ENCODE measurements at regions not wholly inside any gene's neighbourhood (a gene's known extent, or its start where the extent isn't known, plus 50 kb on each side); places are given as distances from the start of the nearest gene placed in this dataset.

DNA sequence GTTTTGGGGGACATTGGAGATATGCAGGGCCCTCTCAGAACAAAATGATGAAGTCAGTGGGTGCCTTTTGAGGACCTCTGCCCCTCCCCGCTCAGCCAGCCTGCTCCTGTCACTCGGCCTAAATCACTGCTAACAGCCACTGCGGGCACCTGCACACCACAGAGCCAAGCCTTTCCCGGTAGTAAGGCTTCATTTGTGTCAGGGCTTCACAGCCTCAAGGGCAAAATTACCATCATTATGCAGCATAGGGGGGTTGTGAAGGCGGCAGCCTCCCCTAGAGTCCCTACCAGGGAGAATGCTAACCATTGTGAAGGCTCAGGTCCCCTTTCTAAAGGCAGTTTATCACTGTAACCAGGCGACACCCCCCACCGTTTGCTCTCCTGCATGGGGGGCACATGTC lies 519.8 kb upstream of the MYT1L start:
- H3K27ac ChIP-seq = peak overlapping the region; percentile 82 to 92
- H3K4me3 ChIP-seq = no peak overlapping the region
- in situ Hi-C loops (cut with MboI; ENCODE audit: low pct_unique_long_range_greater_than_20kb in 2 of 9, low sequenced_read_pairs in 9 of 9, unreplicated experiment in 9 of 9) = no loop called here
- peak in 2 of 8 experiments; percentile 1 to 18 for ATAC-seq (replicated peaks in 6 of 8)
- peaks cover 55 to 71% of the 10 kb centered on the region in 2 donors for H3K4me1 ChIP-seq (replicated peaks in 1 of 2)
- 0 to 60% (median 25%) methylated on average over 1 to 4 of the region's 7 CpGs; no CpG with 5 or more reads in 4 of the 10 experiments for WGBS, 10 experiments

DNA sequence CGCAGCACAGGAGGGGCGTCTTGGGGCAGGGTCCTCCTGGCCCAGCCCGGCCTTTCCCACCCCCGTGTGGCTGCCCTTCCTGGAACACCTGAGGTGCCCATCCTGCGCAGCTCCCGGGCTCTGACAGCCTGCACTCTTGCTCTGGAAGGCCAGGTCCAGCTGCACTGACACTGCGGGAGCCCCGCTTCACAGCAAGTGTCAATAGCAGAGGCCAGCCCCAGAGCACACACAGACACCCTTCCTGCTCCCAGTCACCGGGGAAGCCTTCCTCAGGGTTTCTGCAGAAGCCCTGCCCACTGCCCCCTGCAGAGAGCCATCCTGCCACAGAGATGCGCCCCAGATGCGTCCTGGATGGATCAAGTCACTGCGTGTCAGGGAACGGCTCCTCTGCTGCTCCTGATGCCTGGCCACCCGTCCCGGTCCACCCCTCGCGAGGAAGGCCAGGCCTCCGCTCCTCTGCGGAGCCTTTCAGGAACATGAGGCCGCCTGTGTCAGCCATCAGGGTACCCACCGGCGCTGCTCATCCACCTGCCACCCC lies 519.2 kb upstream of the MYT1L start:
- Histone ChIP-seq H3K27ac (peak overlapping the region; percentile 82 to 92), H3K4me1 (replicated peaks in 1 of 2) (peaks cover 55 to 71% of the 10 kb centered on the region in 2 donors), H3K4me3 (no peak overlapping the region)
- no peak for ATAC-seq (replicated peaks in 6 of 8)
- in situ Hi-C loops (cut with MboI; ENCODE audit: low pct_unique_long_range_greater_than_20kb in 2 of 9, low sequenced_read_pairs in 9 of 9, unreplicated experiment in 9 of 9) = no loop called here
- 60 to 91% (median 62%) methylated on average over 1 to 7 of the region's 22 CpGs; no CpG with 5 or more reads in 7 of the 10 experiments for WGBS, 10 experiments

GRCh38 chr2:2849464-2850217 lies 518.6 kb upstream of the MYT1L start:
- Histone ChIP-seq H3K4me1 (replicated peaks in 1 of 2) (peaks cover 55 to 71% of the 10 kb centered on the region in 2 donors), H3K27ac (peak overlapping the region; percentile 82 to 92), H3K4me3 (no peak overlapping the region)
- WGBS, 10 experiments = 38 to 86% (median 78%) methylated on average over 1 to 12 of the region's 15 CpGs; no CpG with 5 or more reads in 6 of the 10 experiments
- ATAC-seq (replicated peaks in 6 of 8) = no peak
- in situ Hi-C loops (cut with MboI; ENCODE audit: low pct_unique_long_range_greater_than_20kb in 2 of 9, low sequenced_read_pairs in 9 of 9, unreplicated experiment in 9 of 9) = no loop called here

GRCh38 chr2:2848621-2849333 lies 517.7 kb upstream of the MYT1L start:
- Histone ChIP-seq H3K27ac (peak overlapping the region; percentile 82 to 92), H3K4me1 (replicated peaks in 1 of 2) (peaks cover 55 to 71% of the 10 kb centered on the region in 2 donors), H3K4me3 (no peak overlapping the region)
- WGBS, 10 experiments = no CpG with 5 or more reads among the region's 6 CpGs
- in situ Hi-C loops (cut with MboI; ENCODE audit: low pct_unique_long_range_greater_than_20kb in 2 of 9, low sequenced_read_pairs in 9 of 9, unreplicated experiment in 9 of 9) = no loop called here
- peak in 6 of 8 experiments; percentile 2 to 77 (median 74) for ATAC-seq (replicated peaks in 6 of 8)

DNA sequence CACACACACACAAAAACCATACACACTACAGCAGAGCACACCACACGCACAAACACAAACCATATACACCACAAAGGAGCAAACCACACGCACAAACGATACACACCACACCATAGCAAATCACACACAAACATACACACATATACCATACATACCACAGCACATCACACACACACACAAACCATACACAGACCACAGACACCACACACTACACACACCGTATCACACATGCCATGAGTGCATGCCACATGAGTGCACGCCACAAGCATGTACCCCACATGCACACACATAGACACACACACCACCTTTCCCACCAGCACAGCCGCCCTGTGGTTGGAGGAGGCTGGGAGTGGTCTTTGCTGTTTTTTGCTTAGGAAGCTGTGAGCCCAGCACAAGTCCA lies 517.1 kb upstream of the MYT1L start:
- in situ Hi-C loops (cut with MboI; ENCODE audit: low pct_unique_long_range_greater_than_20kb in 2 of 9, low sequenced_read_pairs in 9 of 9, unreplicated experiment in 9 of 9) = no loop called here
- 53 to 100% (median 90%) methylated on average over 1 to 3 of the region's 6 CpGs; no CpG with 5 or more reads in 4 of the 10 experiments for WGBS, 10 experiments
- no peak for ATAC-seq (replicated peaks in 6 of 8)
- Histone ChIP-seq H3K4me3 (no peak overlapping the region), H3K27ac (peak overlapping the region; percentile 63 to 75), H3K4me1 (replicated peaks in 1 of 2) (peaks cover 55 to 66% of the 10 kb centered on the region in 2 donors)

GRCh38 chr2:2847209-2847676 lies 516.2 kb upstream of the MYT1L start:
- in situ Hi-C loops (cut with MboI; ENCODE audit: low pct_unique_long_range_greater_than_20kb in 2 of 9, low sequenced_read_pairs in 9 of 9, unreplicated experiment in 9 of 9) = no loop called here
- H3K27ac ChIP-seq = peak overlapping the region; percentile 62 to 76
- 54 to 64% (median 60%) methylated on average over 1 to 5 of the region's 5 CpGs; no CpG with 5 or more reads in 6 of the 10 experiments for WGBS, 10 experiments
- H3K4me1 ChIP-seq (replicated peaks in 1 of 2) = peaks cover 55 to 60% of the 10 kb centered on the region in 2 donors
- no peak overlapping the region for H3K4me3 ChIP-seq
- ATAC-seq (replicated peaks in 6 of 8) = peak; percentile 4 to 81 (median 33)

DNA sequence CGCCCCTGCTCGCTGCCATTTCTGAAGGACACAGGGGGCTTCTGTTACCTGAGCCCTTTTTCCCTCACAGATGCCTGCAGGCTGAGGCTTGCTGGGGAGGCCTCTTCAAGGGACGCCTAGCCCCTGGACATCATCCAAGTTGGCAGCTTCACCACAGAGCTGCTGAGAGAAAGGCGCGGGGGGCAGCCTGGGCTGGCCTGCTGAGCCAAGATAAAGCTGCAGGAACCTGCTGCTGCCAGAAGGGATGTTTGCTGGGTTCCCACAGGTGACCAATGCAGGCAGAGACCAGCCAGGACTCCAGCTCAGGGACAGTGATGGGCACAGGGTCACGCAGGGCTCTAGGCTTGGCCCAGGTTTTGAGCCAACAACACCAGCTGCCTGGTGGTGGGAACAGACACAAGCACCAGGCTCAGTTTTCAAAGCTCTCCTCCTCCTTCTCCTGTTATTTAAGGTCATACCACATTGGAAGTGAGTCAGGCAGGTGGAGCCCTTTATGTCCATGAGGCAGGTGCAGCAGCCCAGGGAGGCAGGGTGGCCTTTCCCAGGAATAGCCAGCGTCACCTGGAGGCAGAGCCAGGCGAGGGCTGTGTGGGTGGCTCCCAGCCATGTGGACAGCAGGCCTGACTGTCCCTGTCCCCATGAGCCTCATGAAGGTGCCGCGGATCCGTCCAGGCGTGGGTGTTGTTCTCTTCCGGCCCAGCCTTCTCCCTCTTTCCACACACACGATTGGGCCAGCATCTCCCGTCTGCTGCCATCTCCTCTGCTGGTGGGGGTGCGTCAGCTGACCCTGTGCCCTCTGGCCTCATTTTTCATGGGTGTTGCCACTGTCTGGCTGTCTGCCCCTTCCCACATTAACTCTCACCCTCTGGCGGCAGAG lies 515.5 kb upstream of the MYT1L start:
- ATAC-seq (replicated peaks in 6 of 8) = peak; percentile 39 to 78 (median 60)
- in situ Hi-C loops (cut with MboI; ENCODE audit: low pct_unique_long_range_greater_than_20kb in 2 of 9, low sequenced_read_pairs in 9 of 9, unreplicated experiment in 9 of 9) = no loop called here
- WGBS, 10 experiments = 10 to 90% (median 38%) methylated on average over 1 to 3 of the region's 17 CpGs; no CpG with 5 or more reads in 4 of the 10 experiments
- Histone ChIP-seq H3K4me3 (no peak overlapping the region), H3K27ac (peak overlapping the region; percentile 62 to 76), H3K4me1 (replicated peaks in 1 of 2) (peaks cover 49 to 53% of the 10 kb centered on the region in 2 donors)

DNA sequence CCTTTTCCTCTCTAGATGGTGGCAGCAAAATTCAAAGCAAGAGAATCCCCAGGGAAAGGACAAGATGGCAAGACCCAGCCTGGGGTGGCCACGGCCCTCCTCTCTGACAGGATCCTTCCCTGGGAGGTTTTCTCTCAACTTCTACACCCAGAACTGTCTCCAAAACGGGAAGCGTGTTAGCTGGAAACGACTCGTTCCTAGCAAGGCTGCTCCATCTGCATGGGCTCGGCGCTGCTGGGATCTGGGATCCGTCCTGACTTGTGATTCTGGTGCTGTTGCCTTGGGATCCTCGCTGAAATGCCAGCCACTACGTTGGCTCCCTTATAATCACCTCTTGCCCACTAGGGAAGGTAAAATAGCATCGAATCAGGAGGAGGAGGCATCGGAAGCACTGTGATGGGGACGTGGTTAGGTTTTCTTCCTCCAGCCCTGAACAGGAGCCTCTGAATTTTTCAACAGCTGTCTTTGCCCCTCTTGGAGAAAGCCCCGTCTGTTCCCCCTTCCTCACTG lies 514.8 kb upstream of the MYT1L start:
- ATAC-seq (replicated peaks in 6 of 8) = no peak
- Histone ChIP-seq H3K4me3 (no peak overlapping the region), H3K27ac (peak overlapping the region in 1 of 2 donors; percentile 76), H3K4me1 (replicated peaks in 1 of 2) (peaks cover 42 to 46% of the 10 kb centered on the region in 2 donors)
- 11 to 100% (median 83%) methylated on average over 1 to 6 of the region's 14 CpGs; no CpG with 5 or more reads in 3 of the 10 experiments for WGBS, 10 experiments
- in situ Hi-C loops (cut with MboI; ENCODE audit: low pct_unique_long_range_greater_than_20kb in 2 of 9, low sequenced_read_pairs in 9 of 9, unreplicated experiment in 9 of 9) = no loop called here

DNA sequence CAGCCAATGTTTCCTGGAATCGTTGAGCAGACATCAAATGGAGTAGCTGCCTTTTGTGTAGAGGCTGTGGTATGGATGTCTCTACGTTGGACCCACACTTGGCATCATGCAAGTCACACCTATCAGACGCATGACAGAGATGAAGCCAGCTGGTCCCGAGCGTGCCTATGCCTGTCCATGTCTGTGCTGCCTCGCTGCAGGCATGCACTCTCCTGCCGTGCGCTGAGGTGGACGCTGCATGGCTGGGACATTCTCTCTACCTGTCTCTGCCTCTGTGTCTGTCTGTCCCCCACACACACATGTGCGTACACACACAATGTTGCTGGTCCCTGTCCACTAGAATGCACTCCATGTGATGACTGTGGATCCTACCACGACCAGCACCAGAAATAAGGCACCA lies 514.2 kb upstream of the MYT1L start:
- Histone ChIP-seq H3K4me3 (no peak overlapping the region), H3K4me1 (replicated peaks in 1 of 2) (peaks cover 38 to 41% of the 10 kb centered on the region in 2 donors), H3K27ac (no peak overlapping the region)
- no peak for ATAC-seq (replicated peaks in 6 of 8)
- in situ Hi-C loops (cut with MboI; ENCODE audit: low pct_unique_long_range_greater_than_20kb in 2 of 9, low sequenced_read_pairs in 9 of 9, unreplicated experiment in 9 of 9) = no loop called here
- 36 to 90% (median 64%) methylated on average over 1 to 4 of the region's 11 CpGs; no CpG with 5 or more reads in 6 of the 10 experiments for WGBS, 10 experiments

DNA sequence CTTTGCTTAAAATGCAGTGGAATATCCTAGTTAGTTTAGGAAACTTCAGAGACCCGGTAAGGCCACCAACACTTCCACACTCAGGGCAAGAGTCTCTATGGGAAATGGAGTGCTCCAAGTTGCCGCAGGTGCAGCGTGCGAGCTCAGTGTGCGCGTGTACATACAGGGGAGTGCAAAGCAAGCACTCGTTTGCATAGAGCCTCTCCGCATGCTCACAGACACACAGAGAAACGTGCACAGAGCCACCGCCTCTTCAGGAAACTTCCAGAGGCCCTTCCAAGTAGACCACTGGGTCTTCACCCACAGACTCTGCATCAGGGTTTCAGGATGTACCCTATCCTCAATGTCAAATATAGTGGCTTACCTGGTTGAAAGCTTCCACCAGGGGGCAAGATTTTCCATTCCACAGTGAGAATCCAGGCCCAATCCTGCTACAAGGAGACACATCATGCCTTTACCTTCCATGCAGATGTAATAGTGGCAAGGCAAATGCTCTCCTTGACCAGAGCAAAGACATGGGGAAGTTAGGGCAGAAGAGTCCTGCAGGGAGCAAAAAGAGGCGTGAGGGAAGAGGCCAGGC lies 513.0 kb upstream of the MYT1L start:
- in situ Hi-C loops (cut with MboI; ENCODE audit: low pct_unique_long_range_greater_than_20kb in 2 of 9, low sequenced_read_pairs in 9 of 9, unreplicated experiment in 9 of 9) = no loop called here
- H3K27ac ChIP-seq = no peak overlapping the region
- ATAC-seq (replicated peaks in 6 of 8) = no peak
- no peak overlapping the region for H3K4me3 ChIP-seq
- WGBS, 10 experiments = 0 to 100% (median 91%) methylated on average over 1 to 8 of the region's 11 CpGs; no CpG with 5 or more reads in 3 of the 10 experiments
- H3K4me1 ChIP-seq (replicated peaks in 1 of 2) = peaks cover 29 to 32% of the 10 kb centered on the region in 2 donors

- Histone ChIP-seq H3K27ac (no peak overlapping the region), H3K4me3 (no peak overlapping the region), H3K4me1 (replicated peaks in 1 of 2) (peaks cover 19% of the 10 kb centered on the region in 2 donors)
- in situ Hi-C loops (cut with MboI; ENCODE audit: low pct_unique_long_range_greater_than_20kb in 2 of 9, low sequenced_read_pairs in 9 of 9, unreplicated experiment in 9 of 9) = no loop called here
- no peak for ATAC-seq (replicated peaks in 6 of 8)
- WGBS, 10 experiments = 0 to 100% (median 49%) methylated on average over 1 to 3 of the region's 7 CpGs; no CpG with 5 or more reads in 5 of the 10 experiments
Measured at GRCh38 chr2:2842466-2842865, 511.4 kb upstream of the MYT1L start.
